Keratinocyte (primary cell): ENCODE measurements at regions not wholly inside any gene's neighbourhood (a gene's known extent, or its start where the extent isn't known, plus 50 kb on each side); places are given as distances from the start of the nearest gene placed in this dataset.

ENCODE experiments used
- DNase-seq: peaks from one replicate; pipeline ENCODE4 v3.0.0-alpha.2; 2011; ENCODE audit warnings: low read depth, missing footprints, low spot score
- FAIRE-seq: peaks from 2 replicates; lab custom pipeline; 2011; peaks lifted over from hg19 to GRCh38; lab: Jason Lieb, UNC
- H2AFZ ChIP-seq: 2 replicates; pipeline ENCODE4 v1.6.0; 2012; ENCODE audit warnings: low read length, control low read depth, inconsistent platforms; ENCODE audit not compliant: control insufficient read depth
- H3K27ac ChIP-seq: 2 replicates; pipeline ENCODE4 v1.5.1; 2011; ENCODE audit warnings: low read length; ENCODE audit not compliant: control insufficient read depth, insufficient read depth
- H3K27me3 ChIP-seq: 3 replicates; pipeline ENCODE4 v1.6.0; 2011; ENCODE audit warnings: low read length; ENCODE audit not compliant: control insufficient read depth, insufficient read depth; ENCODE audit errors: extremely low read depth
- H3K36me3 ChIP-seq, 2 experiments: 2 replicates in 1 of 2; 3 replicates in 1 of 2; pipeline ENCODE4 v1.5.1; 2011; ENCODE audit warnings: low read length in 2 of 2, mild to moderate bottlenecking in 1 of 2; ENCODE audit not compliant: control insufficient read depth in 2 of 2, insufficient read depth in 2 of 2; ENCODE audit errors: extremely low read depth in 1 of 2
- H3K4me1 ChIP-seq: 3 replicates; pipeline ENCODE4 v1.5.1; 2011; ENCODE audit warnings: low read length; ENCODE audit not compliant: control insufficient read depth, insufficient read depth; ENCODE audit errors: extremely low read depth
- H3K4me2 ChIP-seq: 3 replicates; pipeline ENCODE4 v1.6.0; 2011; ENCODE audit warnings: low read depth, low read length; ENCODE audit not compliant: control insufficient read depth, insufficient read depth; ENCODE audit errors: extremely low read depth
- H3K4me3 ChIP-seq, 3 experiments: fragments of 200-600 bp in 1 of 3; sonication (generic) in 1 of 3; 2 replicates in 2 of 3; 3 replicates in 1 of 3; pipeline ENCODE4 v1.5.1; 2011 to 2016; ENCODE audit warnings: low read length in 3 of 3, mild to moderate bottlenecking in 3 of 3, control low read depth in 2 of 3, inconsistent platforms in 1 of 3, low read depth in 1 of 3, mixed read lengths in 1 of 3, mixed run types in 1 of 3, moderate library complexity in 1 of 3; ENCODE audit not compliant: control insufficient read depth in 2 of 3, insufficient read depth in 2 of 3; ENCODE audit errors: extremely low read depth in 1 of 3
- H3K79me2 ChIP-seq: 2 replicates; pipeline ENCODE4 v1.6.0; 2012; ENCODE audit warnings: low read length; ENCODE audit not compliant: control insufficient read depth, insufficient read depth
- H3K9ac ChIP-seq: 3 replicates; pipeline ENCODE4 v1.6.0; 2011; ENCODE audit warnings: low read length; ENCODE audit not compliant: control insufficient read depth, insufficient read depth; ENCODE audit errors: extremely low read depth
- H3K9me1 ChIP-seq: 3 replicates; pipeline ENCODE4 v1.6.0; 2011; ENCODE audit warnings: low read length; ENCODE audit not compliant: control insufficient read depth, insufficient read depth; ENCODE audit errors: extremely low read depth
- H3K9me3 ChIP-seq: 2 replicates; pipeline ENCODE4 v1.5.1; 2012; ENCODE audit warnings: low read depth, low read length; ENCODE audit not compliant: control insufficient read depth
- H4K20me1 ChIP-seq: 3 replicates; pipeline ENCODE4 v1.6.0; 2011; ENCODE audit warnings: low read length; ENCODE audit not compliant: control insufficient read depth, insufficient read depth; ENCODE audit errors: extremely low read depth
- CTCF ChIP-seq, 3 experiments: IDR thresholded peaks in 1 of 3; conservative IDR thresholded peaks in 1 of 3; optimal IDR thresholded peaks in 1 of 3; 2 replicates in 2 of 3; 3 replicates in 1 of 3; pipeline versions ENCODE3 to v1.5.1; 2011; ENCODE audit warnings: low read length in 3 of 3, mild to moderate bottlenecking in 3 of 3, moderate library complexity in 2 of 3, control low read depth in 1 of 3, inconsistent platforms in 1 of 3; ENCODE audit not compliant: insufficient read depth in 2 of 3; ENCODE audit errors: extremely low read depth in 1 of 3
- EZH2 ChIP-seq: IDR thresholded peaks from one replicate; pipeline ENCODE4 v1.6.1; 2012; ENCODE audit warnings: inconsistent platforms, mild to moderate bottlenecking, low read length, moderate library complexity
- dilution Hi-C: fragments of 300-500 bp; cut with MboI; formaldehyde crosslinking; loops from one replicate; pipeline ENCODE4 v1.7.0; 2020; ENCODE audit warnings: low sequenced_read_pairs; ENCODE audit not compliant: extremely low pct_ligation_motif_present

- H3K79me2 ChIP-seq: no peaks in the 10 kb centered on the region
- H3K9ac ChIP-seq: no peak overlapping the region
- no peaks in the 10 kb centered on the region for H3K27me3 ChIP-seq
- TF ChIP-seq EZH2 (no peak), CTCF (optimal IDR thresholded peaks at IDR 0.05 in 1 of 3, IDR thresholded peaks at IDR 0.05 in 1 of 3, conservative IDR thresholded peaks at IDR 0.05 in 1 of 3; ENCODE audit: extremely low read depth in 1 of 3, insufficient read depth in 2 of 3, low read length in 3 of 3) (no peak)
- no peak overlapping the region for H3K27ac ChIP-seq
- H3K4me3 ChIP-seq: no peak overlapping the region
- H2AFZ ChIP-seq: no peak overlapping the region
- H3K9me3 ChIP-seq: no peaks in the 10 kb centered on the region
- no peak for FAIRE-seq
- DNase-seq: no peak
- H3K36me3 ChIP-seq: no peaks in the 10 kb centered on the region
- no peaks in the 10 kb centered on the region for H3K4me1 ChIP-seq
- H3K4me2 ChIP-seq: no peak overlapping the region
- H4K20me1 ChIP-seq: no peaks in the 10 kb centered on the region
- dilution Hi-C loops: no loop called here
- H3K9me1 ChIP-seq: no peaks in the 10 kb centered on the region
These were observed 350.0 kb downstream of the GALC start for GRCh38 chr14:87643005-87643404.

GRCh38 chr14:87640553-87640952 lies 352.4 kb downstream of the GALC start:
- dilution Hi-C loops: no loop called here
- DNase-seq (no peak), FAIRE-seq (no peak)
- no peak overlapping the region for H3K27ac ChIP-seq
- H3K4me3 ChIP-seq: no peak overlapping the region
- H4K20me1 ChIP-seq: no peaks in the 10 kb centered on the region
- H2AFZ ChIP-seq: no peak overlapping the region
- no peak for TF ChIP-seq CTCF (optimal IDR thresholded peaks at IDR 0.05 in 1 of 3, IDR thresholded peaks at IDR 0.05 in 1 of 3, conservative IDR thresholded peaks at IDR 0.05 in 1 of 3; ENCODE audit: extremely low read depth in 1 of 3, insufficient read depth in 2 of 3, low read length in 3 of 3)
- no peak overlapping the region for H3K4me2 ChIP-seq
- H3K79me2 ChIP-seq: no peaks in the 10 kb centered on the region
- H3K36me3 ChIP-seq: no peaks in the 10 kb centered on the region
- H3K9me1 ChIP-seq: no peaks in the 10 kb centered on the region
- H3K27me3 ChIP-seq: no peaks in the 10 kb centered on the region
- no peaks in the 10 kb centered on the region for H3K9me3 ChIP-seq
- no peaks in the 10 kb centered on the region for H3K4me1 ChIP-seq
- H3K9ac ChIP-seq: no peak overlapping the region
